SU-DHL-6 (cell line): ENCODE measurements at regions not wholly inside any gene's neighbourhood (a gene's known extent, or its start where the extent isn't known, plus 50 kb on each side); places are given as distances from the start of the nearest gene placed in this dataset.

Source experiments
- CTCF ChIP-seq: fragments of 200-600 bp; sonication (generic); IDR thresholded peaks from one replicate; pipeline ENCODE4 v1.5.1; 2017; ENCODE audit warnings: antibody characterized with exemption, mild to moderate bottlenecking, low read length, moderate library complexity; ENCODE audit not compliant: insufficient read depth, poor library complexity, severe bottlenecking
- EZH2phosphoT487 ChIP-seq: fragments of 200-600 bp; sonication (generic), shearing (Covaris generic); conservative IDR thresholded peaks from 2 replicates; pipeline ENCODE4 v1.6.1; 2018; ENCODE audit warnings: mild to moderate bottlenecking, antibody characterized with exemption, low read length, moderate library complexity, mixed read lengths

GRCh38 chr7:96426685-96427084 lies 104.8 kb upstream of the SLC25A13 start:
- TF ChIP-seq CTCF (no peak), EZH2phosphoT487 (no peak)
